ENCODE measurements at regions not wholly inside any gene's neighbourhood (a gene's known extent, or its start where the extent isn't known, plus 50 kb on each side); places are given as distances from the start of the nearest gene placed in this dataset.
"Not testable (repeated sequence)": the region's sequence is repeated elsewhere in the genome, so short reads cannot be mapped to it uniquely, and the experiment has no call there.

DNA sequence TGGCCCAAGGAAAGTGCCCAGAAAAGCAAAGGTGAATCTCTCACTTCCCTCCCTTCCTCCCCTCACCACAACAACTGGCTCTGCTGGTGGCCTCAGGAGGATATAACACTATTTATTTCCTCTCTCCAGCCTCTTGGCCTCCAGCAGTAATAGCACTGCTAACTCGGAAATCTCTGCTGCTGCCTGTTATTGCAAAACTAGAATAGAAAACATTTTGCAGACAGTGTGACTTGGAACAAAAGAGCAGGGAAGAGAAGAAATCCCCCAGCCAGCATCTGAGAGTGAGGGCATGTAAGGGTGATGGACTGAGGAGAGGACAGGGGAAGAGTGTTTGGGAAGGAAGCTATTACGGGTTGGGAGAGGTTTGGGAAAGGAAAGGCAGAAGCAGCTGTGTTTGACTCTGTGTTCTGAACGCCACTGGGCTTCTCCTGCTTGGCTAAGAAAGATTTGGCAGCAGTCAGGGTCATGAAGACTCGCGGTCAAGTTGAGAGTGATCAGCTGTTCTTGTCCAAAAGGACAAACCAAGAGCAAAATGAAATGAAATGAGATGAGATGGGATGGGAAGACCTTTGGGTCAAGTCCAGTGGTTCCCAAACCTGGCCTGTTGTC is 81.0 kb upstream of the SNX9 start:
- peak; percentile 42 for DNase-seq (ENCODE audit: low read depth)
- TF ChIP-seq, protein P1, sequence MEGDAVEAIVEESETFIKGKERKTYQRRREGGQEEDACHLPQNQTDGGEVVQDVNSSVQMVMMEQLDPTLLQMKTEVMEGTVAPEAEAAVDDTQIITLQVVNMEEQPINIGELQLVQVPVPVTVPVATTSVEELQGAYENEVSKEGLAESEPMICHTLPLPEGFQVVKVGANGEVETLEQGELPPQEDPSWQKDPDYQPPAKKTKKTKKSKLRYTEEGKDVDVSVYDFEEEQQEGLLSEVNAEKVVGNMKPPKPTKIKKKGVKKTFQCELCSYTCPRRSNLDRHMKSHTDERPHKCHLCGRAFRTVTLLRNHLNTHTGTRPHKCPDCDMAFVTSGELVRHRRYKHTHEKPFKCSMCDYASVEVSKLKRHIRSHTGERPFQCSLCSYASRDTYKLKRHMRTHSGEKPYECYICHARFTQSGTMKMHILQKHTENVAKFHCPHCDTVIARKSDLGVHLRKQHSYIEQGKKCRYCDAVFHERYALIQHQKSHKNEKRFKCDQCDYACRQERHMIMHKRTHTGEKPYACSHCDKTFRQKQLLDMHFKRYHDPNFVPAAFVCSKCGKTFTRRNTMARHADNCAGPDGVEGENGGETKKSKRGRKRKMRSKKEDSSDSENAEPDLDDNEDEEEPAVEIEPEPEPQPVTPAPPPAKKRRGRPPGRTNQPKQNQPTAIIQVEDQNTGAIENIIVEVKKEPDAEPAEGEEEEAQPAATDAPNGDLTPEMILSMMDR (IDR thresholded peaks at IDR 0.05; ENCODE audit: insufficient read depth, low read length): no peak

DNA sequence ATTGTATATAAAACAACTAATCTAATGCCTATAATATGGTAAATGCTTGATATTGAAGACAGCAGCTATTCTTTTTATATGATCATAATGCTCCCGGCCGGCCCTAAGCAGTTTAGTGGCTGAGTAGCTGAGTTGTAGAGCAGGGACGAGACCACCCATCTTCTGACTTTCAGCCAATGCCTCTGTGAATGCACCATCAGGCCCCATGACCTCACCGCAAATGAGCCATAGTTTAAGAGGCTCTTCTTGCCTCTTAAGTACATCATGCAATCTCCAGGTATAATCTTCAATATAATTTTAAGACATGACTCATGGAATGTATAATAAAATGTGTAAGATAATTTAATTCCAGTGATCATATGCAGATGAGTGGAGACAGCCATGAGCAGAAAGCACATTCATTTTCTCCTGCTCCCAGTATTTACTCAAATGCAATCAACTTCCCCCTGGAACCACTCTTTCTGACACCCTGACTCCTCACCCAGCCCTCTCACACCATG is 78.9 kb upstream of the SNX9 start:
- TF ChIP-seq, protein P1 (IDR thresholded peaks at IDR 0.05; ENCODE audit: insufficient read depth, low read length): no peak
- DNase-seq (ENCODE audit: low read depth): no peak
- no peak overlapping the region for H3K4me3 ChIP-seq (ENCODE audit: low read depth, low read length)

More for the DNA sequence above, 81.0 kb upstream of the SNX9 start:
- H3K4me3 ChIP-seq (ENCODE audit: low read depth, low read length): no peak overlapping the region

DNA sequence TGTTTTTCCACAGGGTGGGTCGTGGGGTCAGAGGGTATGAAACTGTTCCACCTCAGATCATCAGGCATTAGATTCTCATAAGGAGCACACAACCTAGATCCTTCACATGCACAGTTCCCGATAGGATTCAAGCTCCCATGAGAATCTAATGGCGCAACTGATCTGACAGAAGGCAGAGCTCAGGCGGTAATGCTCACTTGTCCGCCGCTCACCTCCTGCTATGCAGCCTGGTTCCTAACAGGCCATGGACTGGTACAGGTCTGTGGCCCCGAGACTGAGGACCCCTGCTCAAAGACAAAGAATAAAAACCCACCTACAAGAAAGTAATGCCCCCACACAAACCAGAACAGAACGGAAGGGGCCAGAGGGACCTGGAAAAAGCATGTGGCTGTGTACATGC is 76.1 kb upstream of the SNX9 start:
- no peak for DNase-seq (ENCODE audit: low read depth)
- no peak overlapping the region for H3K4me3 ChIP-seq (ENCODE audit: low read depth, low read length)
- TF ChIP-seq, protein P1 (IDR thresholded peaks at IDR 0.05; ENCODE audit: insufficient read depth, low read length): no peak

DNA sequence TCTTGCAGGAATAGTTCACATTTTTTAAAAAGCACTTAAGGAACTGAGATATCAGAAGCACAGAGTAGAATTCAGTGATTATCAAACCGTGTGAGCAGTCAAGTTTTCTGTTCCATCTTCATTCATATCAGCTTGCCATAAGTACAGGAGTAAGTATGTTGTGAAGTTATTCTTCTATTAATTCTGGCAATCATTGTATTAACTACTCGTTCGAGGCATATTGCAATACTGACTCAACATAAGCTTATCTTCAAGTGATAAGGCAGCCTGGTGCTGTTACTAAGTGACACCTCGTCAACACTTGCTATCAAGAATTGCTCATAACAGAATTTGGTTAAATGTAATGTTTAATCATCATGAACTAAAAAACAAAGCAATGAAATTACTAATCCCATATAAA is 75.7 kb upstream of the SNX9 start:
- no peak overlapping the region for H3K4me3 ChIP-seq (ENCODE audit: low read depth, low read length)
- DNase-seq (ENCODE audit: low read depth): peak; percentile 81
- TF ChIP-seq, protein P1 (IDR thresholded peaks at IDR 0.05; ENCODE audit: insufficient read depth, low read length): no peak

DNA sequence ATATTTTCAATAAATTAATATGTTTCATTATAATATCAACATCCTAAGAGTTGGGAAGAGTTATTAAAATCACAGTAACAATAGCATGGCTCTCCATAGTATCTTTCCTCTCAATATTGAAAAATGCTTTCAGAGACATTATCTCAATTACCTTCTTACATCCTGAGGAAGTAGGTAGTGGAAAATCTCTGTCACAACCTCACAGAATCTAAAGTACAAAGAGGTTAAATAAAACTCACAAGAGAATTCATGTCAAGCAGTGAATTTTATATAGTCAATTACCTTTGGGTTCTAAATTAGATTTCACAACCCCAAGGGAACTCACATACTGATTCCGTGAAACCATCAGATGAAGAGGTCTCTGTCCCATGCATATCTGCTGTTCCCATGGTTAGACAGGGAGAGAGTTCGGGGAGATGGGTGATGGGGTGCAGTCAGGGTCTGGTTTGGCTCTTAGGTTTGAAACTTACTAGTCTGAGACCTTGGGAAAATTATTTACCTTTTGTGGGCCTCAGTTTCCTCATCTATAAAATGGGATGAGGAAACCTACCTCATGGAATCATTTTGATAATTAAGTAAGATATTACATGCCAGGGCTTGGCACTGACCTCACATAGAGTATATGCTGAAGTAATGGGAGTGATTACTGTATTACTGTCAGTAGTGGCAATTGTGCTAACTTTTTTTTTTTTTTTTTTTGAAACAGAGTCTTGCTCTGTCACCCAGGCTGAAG is 74.0 kb upstream of the SNX9 start:
- no peak for DNase-seq (ENCODE audit: low read depth)
- no peak overlapping the region for H3K4me3 ChIP-seq (ENCODE audit: low read depth, low read length)
- TF ChIP-seq, protein P1 (IDR thresholded peaks at IDR 0.05; ENCODE audit: insufficient read depth, low read length): no peak

DNA sequence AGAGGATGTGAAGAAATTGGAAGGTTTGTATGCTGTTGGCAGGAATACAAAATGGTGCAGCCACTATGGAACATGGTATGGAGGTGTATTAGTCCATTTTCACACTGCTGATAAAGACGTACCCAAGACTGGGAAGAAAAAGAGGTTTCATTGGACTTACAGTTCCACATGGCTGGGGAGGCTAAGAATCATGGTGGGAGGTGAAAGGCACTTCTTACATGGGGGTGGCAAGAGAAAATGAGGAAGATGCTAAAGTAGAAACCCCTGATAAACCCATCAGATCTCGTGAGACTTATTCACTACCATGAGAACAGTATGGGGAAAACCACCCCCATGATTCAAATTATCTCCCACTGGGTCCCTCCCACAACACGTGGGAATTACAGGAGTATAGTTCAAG is 72.1 kb upstream of the SNX9 start:
- H3K4me3 ChIP-seq (ENCODE audit: low read depth, low read length); DNase-seq (ENCODE audit: low read depth): not testable (repeated sequence)

DNA sequence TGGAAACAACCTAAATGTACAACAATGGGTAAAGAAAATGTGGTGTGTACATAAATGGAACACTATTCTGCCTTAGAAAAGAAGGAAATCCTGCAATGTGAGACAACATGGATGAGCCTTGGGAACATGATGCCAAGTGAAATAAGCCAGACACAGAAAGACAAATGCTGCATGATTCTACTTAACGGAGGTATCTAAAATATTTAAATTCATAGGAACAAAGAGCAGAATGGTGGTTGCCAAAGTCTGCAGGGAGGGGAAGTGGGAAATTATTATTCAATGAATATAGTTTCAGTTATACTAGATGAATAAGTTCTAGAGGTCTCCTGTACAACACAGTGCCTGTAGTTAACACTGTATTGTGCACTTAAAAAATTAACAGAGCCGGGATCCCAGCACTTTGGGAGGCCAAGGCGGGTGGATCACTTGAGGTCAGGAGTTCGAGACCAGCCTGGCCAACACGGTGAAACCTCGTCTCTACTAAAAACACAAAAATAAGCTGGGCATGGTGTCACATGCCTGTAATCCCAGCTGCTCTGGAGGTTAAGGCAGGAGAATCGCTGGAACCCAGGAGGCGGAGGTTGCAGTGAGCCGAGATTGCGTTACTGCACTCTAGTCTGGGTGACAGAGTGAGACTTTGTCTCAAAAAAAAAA is 71.4 kb upstream of the SNX9 start:
- no peak for DNase-seq (ENCODE audit: low read depth)
- TF ChIP-seq, protein P1 (IDR thresholded peaks at IDR 0.05; ENCODE audit: insufficient read depth, low read length): no peak
- H3K4me3 ChIP-seq (ENCODE audit: low read depth, low read length): no peak overlapping the region

DNA sequence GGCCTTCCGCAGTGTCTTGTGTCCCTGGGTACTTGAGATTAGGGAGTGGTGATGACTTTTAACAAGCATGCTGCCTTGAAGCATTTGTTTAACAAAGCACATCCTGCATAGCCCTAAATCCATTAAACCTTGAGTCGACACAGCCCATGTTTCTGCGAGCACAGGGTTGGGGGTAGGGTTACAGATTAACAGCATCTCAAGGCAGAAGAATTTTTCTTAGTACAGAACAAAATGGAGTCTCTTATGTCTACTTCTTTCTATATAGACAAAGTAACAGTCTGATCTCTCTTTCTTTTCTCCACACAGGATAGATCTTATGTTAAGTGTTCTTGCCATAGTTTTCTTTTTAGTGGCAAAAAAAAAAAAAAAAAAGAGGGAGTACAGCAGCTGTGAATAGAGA is 70.2 kb upstream of the SNX9 start:
- DNase-seq (ENCODE audit: low read depth); H3K4me3 ChIP-seq (ENCODE audit: low read depth, low read length): not testable (repeated sequence)
